ENCODE measurements at regions not wholly inside any gene's neighbourhood (a gene's known extent, or its start where the extent isn't known, plus 50 kb on each side); places are given as distances from the start of the nearest gene placed in this dataset.
"Not testable (repeated sequence)": the region's sequence is repeated elsewhere in the genome, so short reads cannot be mapped to it uniquely, and the experiment has no call there.

GRCh38 chrX:34470507-34470906 lies 186.6 kb downstream of the TMEM47 start:
- ChIA-PET POLR2A (no interaction called here), CTCF (no interaction called here)
- peaks cover 2% of the 10 kb centered on the region for H3K27me3 Mint-ChIP-seq (ENCODE audit: insufficient read depth, unreplicated experiment)
- H3K4me3 Mint-ChIP-seq (ENCODE audit: unreplicated experiment): no peak overlapping the region
- H3K4me1 ChIP-seq: no peaks in the 10 kb centered on the region
- H3K36me3 ChIP-seq (ENCODE audit: control insufficient read depth, insufficient read depth, low read length): no peaks in the 10 kb centered on the region
- H3K9me3 Mint-ChIP-seq (ENCODE audit: unreplicated experiment): no peaks in the 10 kb centered on the region
- no peak overlapping the region for H3K4me3 ChIP-seq (ENCODE audit: low read depth, low read length)
- intact Hi-C loops (cut with micrococcal nuclease; ENCODE audit: unreplicated experiment): no loop called here
- no peak overlapping the region for H3K27ac Mint-ChIP-seq (ENCODE audit: unreplicated experiment)
- no peak for TF ChIP-seq CTCF (IDR thresholded peaks at IDR 0.05; ENCODE audit: insufficient read depth in 1 of 2, low read depth in 1 of 2, low read length in 1 of 2, severe bottlenecking in 1 of 2, unreplicated experiment in 1 of 2)
- no TSS peak for BruUV-seq (replicated peaks)
- DNase-seq: no peak
- no peaks in the 10 kb centered on the region for H3K9me3 ChIP-seq
- no peaks in the 10 kb centered on the region for H3K4me1 Mint-ChIP-seq (ENCODE audit: low read depth, unreplicated experiment)
- no peaks in the 10 kb centered on the region for H3K36me3 Mint-ChIP-seq (ENCODE audit: insufficient read depth, unreplicated experiment)
- H3K27me3 ChIP-seq (replicated peaks; ENCODE audit: control insufficient read depth, insufficient read depth, low read length): no peaks in the 10 kb centered on the region

- Mint-ChIP-seq H3K27me3 (ENCODE audit: insufficient read depth, unreplicated experiment) (peaks cover 2% of the 10 kb centered on the region), H3K9me3 (ENCODE audit: unreplicated experiment) (no peaks in the 10 kb centered on the region), H3K4me1 (ENCODE audit: low read depth, unreplicated experiment) (no peaks in the 10 kb centered on the region), H3K27ac (ENCODE audit: unreplicated experiment) (no peak overlapping the region), H3K4me3 (ENCODE audit: unreplicated experiment) (no peak overlapping the region), H3K36me3 (ENCODE audit: insufficient read depth, unreplicated experiment) (no peaks in the 10 kb centered on the region)
- Histone ChIP-seq H3K9me3 (no peaks in the 10 kb centered on the region), H3K36me3 (ENCODE audit: control insufficient read depth, insufficient read depth, low read length) (no peaks in the 10 kb centered on the region), H3K4me1 (no peaks in the 10 kb centered on the region), H3K27me3 (replicated peaks; ENCODE audit: control insufficient read depth, insufficient read depth, low read length) (no peaks in the 10 kb centered on the region), H3K4me3 (ENCODE audit: low read depth, low read length) (no peak overlapping the region)
- intact Hi-C loops (cut with micrococcal nuclease; ENCODE audit: unreplicated experiment): no loop called here
- BruUV-seq (replicated peaks): no TSS peak
- no peak for DNase-seq
- POLR2A ChIA-PET: no interaction called here
- CTCF ChIA-PET: no interaction called here
- TF ChIP-seq CTCF (IDR thresholded peaks at IDR 0.05; ENCODE audit: insufficient read depth in 1 of 2, low read depth in 1 of 2, low read length in 1 of 2, severe bottlenecking in 1 of 2, unreplicated experiment in 1 of 2): no peak
Measured at GRCh38 chrX:34467437-34467836, 189.6 kb downstream of the TMEM47 start.

GRCh38 chrX:34463220-34463619 lies 193.9 kb downstream of the TMEM47 start:
- H3K9me3 ChIP-seq; H3K9me3 Mint-ChIP-seq (ENCODE audit: unreplicated experiment); H3K27ac Mint-ChIP-seq (ENCODE audit: unreplicated experiment); H3K4me1 Mint-ChIP-seq (ENCODE audit: low read depth, unreplicated experiment); CTCF ChIA-PET; H3K27me3 ChIP-seq (replicated peaks; ENCODE audit: control insufficient read depth, insufficient read depth, low read length); H3K36me3 ChIP-seq (ENCODE audit: control insufficient read depth, insufficient read depth, low read length); H3K36me3 Mint-ChIP-seq (ENCODE audit: insufficient read depth, unreplicated experiment); H3K4me3 ChIP-seq (ENCODE audit: low read depth, low read length); POLR2A ChIA-PET; intact Hi-C loops (cut with micrococcal nuclease; ENCODE audit: unreplicated experiment); H3K4me1 ChIP-seq; BruUV-seq (replicated peaks); DNase-seq; H3K4me3 Mint-ChIP-seq (ENCODE audit: unreplicated experiment); H3K27me3 Mint-ChIP-seq (ENCODE audit: insufficient read depth, unreplicated experiment): not testable (repeated sequence)

- H3K9me3 Mint-ChIP-seq (ENCODE audit: unreplicated experiment); H3K4me1 ChIP-seq; POLR2A ChIA-PET; H3K36me3 Mint-ChIP-seq (ENCODE audit: insufficient read depth, unreplicated experiment); H3K27ac Mint-ChIP-seq (ENCODE audit: unreplicated experiment); DNase-seq; H3K4me3 Mint-ChIP-seq (ENCODE audit: unreplicated experiment); H3K27me3 Mint-ChIP-seq (ENCODE audit: insufficient read depth, unreplicated experiment); H3K27me3 ChIP-seq (replicated peaks; ENCODE audit: control insufficient read depth, insufficient read depth, low read length); intact Hi-C loops (cut with micrococcal nuclease; ENCODE audit: unreplicated experiment); BruUV-seq (replicated peaks); H3K36me3 ChIP-seq (ENCODE audit: control insufficient read depth, insufficient read depth, low read length); H3K4me1 Mint-ChIP-seq (ENCODE audit: low read depth, unreplicated experiment); H3K9me3 ChIP-seq; H3K4me3 ChIP-seq (ENCODE audit: low read depth, low read length); CTCF ChIA-PET: not testable (repeated sequence)
Measured at GRCh38 chrX:34457850-34458249, 199.2 kb downstream of the TMEM47 start.

Measured in Caco-2 (cell line).